GM19452 (cell line): ENCODE measurements at regions not wholly inside any gene's neighbourhood (a gene's known extent, or its start where the extent isn't known, plus 50 kb on each side); places are given as distances from the start of the nearest gene placed in this dataset.
"Not testable (repeated sequence)": the region's sequence is repeated elsewhere in the genome, so short reads cannot be mapped to it uniquely, and the experiment has no call there.

ENCODE experiments used
- ATAC-seq: cut with Tn5 transposase; IDR thresholded peaks from one replicate; pipeline ENCODE4 v1.9.1; 2021; ENCODE audit not compliant: unreplicated experiment

- no peak for ATAC-seq
Measured at GRCh38 chr1:4062560-4062959, 162.5 kb upstream of the C1orf174 start.

- no peak for ATAC-seq
Measured at GRCh38 chr1:4062992-4063391, 162.9 kb upstream of the C1orf174 start.

GRCh38 chr1:4063516-4063915 is 163.4 kb upstream of the C1orf174 start:
- no peak for ATAC-seq

GRCh38 chr1:4064150-4064889 is 164.2 kb upstream of the C1orf174 start:
- no peak for ATAC-seq

- no peak for ATAC-seq
Measured at GRCh38 chr1:4066860-4067599, 167.0 kb upstream of the C1orf174 start.

GRCh38 chr1:4068076-4068475 is 168.0 kb upstream of the C1orf174 start:
- no peak for ATAC-seq

GRCh38 chr1:4071653-4072052 is 171.6 kb upstream of the C1orf174 start:
- no peak for ATAC-seq

GRCh38 chr1:4072481-4073153 is 172.5 kb upstream of the C1orf174 start:
- ATAC-seq: no peak

GRCh38 chr1:4075436-4076225 is 175.6 kb upstream of the C1orf174 start:
- ATAC-seq: no peak

GRCh38 chr1:4076346-4076745 is 176.3 kb upstream of the C1orf174 start:
- ATAC-seq: no peak

- not testable (repeated sequence) for ATAC-seq
Measured at GRCh38 chr1:4078091-4078962, 178.3 kb upstream of the C1orf174 start.

GRCh38 chr1:4079815-4080214 is 179.7 kb upstream of the C1orf174 start:
- no peak for ATAC-seq

GRCh38 chr1:4081806-4082711 is 182.0 kb upstream of the C1orf174 start:
- ATAC-seq: no peak

GRCh38 chr1:4083231-4084047 is 183.4 kb upstream of the C1orf174 start:
- no peak for ATAC-seq

- ATAC-seq: no peak
Measured at GRCh38 chr1:4084048-4084431, 184.0 kb upstream of the C1orf174 start.

- no peak for ATAC-seq
Measured at GRCh38 chr1:4084446-4084845, 184.4 kb upstream of the C1orf174 start.

- no peak for ATAC-seq
Measured at GRCh38 chr1:4084896-4085295, 184.8 kb upstream of the C1orf174 start.

- no peak for ATAC-seq
Measured at GRCh38 chr1:4085546-4085945, 185.5 kb upstream of the C1orf174 start.
